Astrocyte (in vitro differentiated cells and primary cell): ENCODE measurements at regions not wholly inside any gene's neighbourhood (a gene's known extent, or its start where the extent isn't known, plus 50 kb on each side); places are given as distances from the start of the nearest gene placed in this dataset.

Source experiments
- EZH2 ChIP-seq: IDR thresholded peaks from 2 replicates; pipeline ENCODE4 v1.6.1; 2012; ENCODE audit warnings: mild to moderate bottlenecking, low read length, inconsistent platforms; ENCODE audit not compliant: insufficient read depth
- TF ChIP-seq, protein P1 (sequence below): IDR thresholded peaks from 2 replicates; pipeline ENCODE4 v1.5.1; 2011; ENCODE audit warnings: low read depth, mild to moderate bottlenecking, inconsistent platforms, low read length, moderate library complexity; ENCODE audit not compliant: insufficient read depth

DNA sequence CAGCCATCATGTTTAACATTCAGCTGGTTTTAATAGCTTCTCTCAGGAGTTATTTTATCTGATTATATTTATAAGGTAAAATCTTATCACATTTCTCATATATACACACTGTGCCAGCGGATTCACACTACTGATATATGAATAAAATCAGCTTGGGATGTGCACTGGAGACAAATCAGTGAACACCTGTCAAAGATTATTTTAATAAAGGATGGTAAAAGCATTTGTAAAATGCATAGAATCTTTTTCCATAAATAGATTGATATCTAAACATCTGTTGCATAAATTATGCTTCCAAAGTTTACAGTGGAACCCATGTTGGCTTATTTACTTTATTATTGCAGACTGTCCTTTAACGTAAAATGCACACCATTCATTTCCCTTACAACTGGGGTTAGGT is 1125.8 kb upstream of the CNTN5 start:
- TF ChIP-seq, protein P1, sequence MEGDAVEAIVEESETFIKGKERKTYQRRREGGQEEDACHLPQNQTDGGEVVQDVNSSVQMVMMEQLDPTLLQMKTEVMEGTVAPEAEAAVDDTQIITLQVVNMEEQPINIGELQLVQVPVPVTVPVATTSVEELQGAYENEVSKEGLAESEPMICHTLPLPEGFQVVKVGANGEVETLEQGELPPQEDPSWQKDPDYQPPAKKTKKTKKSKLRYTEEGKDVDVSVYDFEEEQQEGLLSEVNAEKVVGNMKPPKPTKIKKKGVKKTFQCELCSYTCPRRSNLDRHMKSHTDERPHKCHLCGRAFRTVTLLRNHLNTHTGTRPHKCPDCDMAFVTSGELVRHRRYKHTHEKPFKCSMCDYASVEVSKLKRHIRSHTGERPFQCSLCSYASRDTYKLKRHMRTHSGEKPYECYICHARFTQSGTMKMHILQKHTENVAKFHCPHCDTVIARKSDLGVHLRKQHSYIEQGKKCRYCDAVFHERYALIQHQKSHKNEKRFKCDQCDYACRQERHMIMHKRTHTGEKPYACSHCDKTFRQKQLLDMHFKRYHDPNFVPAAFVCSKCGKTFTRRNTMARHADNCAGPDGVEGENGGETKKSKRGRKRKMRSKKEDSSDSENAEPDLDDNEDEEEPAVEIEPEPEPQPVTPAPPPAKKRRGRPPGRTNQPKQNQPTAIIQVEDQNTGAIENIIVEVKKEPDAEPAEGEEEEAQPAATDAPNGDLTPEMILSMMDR: no peak
- no peak for TF ChIP-seq EZH2
